Brain microvascular endothelial cell (primary cell): ENCODE measurements at regions not wholly inside any gene's neighbourhood (a gene's known extent, or its start where the extent isn't known, plus 50 kb on each side); places are given as distances from the start of the nearest gene placed in this dataset.
"Not testable (repeated sequence)": the region's sequence is repeated elsewhere in the genome, so short reads cannot be mapped to it uniquely, and the experiment has no call there.

Experiments used
- DNase-seq: peaks from one replicate; pipeline ENCODE4 v3.0.0-alpha.2; 2020
- H3K27ac ChIP-seq: fragments of 250-450 bp; sonication (Bioruptor Pico); 2 replicates; pipeline ENCODE4 v1.5.1; 2020; ENCODE audit warnings: mild to moderate bottlenecking, moderate library complexity
- H3K27me3 ChIP-seq: fragments of 250-450 bp; sonication (Bioruptor Pico); replicated peaks from 2 replicates; pipeline ENCODE4 v1.5.1; 2020; ENCODE audit warnings: mild to moderate bottlenecking
- H3K36me3 ChIP-seq: fragments of 250-450 bp; sonication (Bioruptor Pico); replicated peaks from 2 replicates; pipeline ENCODE4 v1.5.1; 2020; ENCODE audit warnings: mild to moderate bottlenecking
- H3K4me3 ChIP-seq: 2 replicates; pipeline ENCODE4 v1.5.1; 2011; ENCODE audit warnings: low read depth, mild to moderate bottlenecking, control low read depth, low read length, moderate library complexity
- in situ Hi-C: cut with HindIII; loops from 2 replicates; pipeline ENCODE4 v1.10.0; 2017; ENCODE audit warnings: low sequenced_read_pairs, low pct_ligation_motif_present
- TF ChIP-seq, protein P1 (sequence below): IDR thresholded peaks from 2 replicates; pipeline ENCODE4 v1.5.1; 2011; ENCODE audit warnings: low read depth, mild to moderate bottlenecking, moderate library complexity, low read length, control low read depth, inconsistent platforms; ENCODE audit errors: missing control alignments

DNA sequence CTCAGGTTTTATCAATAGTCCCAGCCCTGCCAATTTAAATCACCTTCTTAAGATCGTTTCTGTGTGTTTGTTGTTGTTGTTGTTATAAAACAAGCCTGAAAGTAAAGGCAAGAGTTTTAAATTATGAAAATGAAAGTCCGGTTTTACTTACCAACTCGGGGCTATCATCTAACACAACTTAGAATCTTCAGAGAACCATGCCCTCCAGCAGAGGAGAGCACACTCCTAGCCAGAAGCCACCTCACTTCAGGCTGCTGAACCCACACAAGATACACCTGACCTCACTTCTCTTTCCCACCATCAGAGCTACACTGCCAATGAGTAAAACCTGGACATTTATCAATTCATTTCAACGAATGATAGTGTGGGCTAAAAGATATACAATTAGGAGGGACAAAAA, 335.2 kb downstream of the IRS1 start:
- in situ Hi-C loops: no loop called here
- Histone ChIP-seq H3K36me3 (no peaks in the 10 kb centered on the region), H3K27ac (no peak overlapping the region), H3K27me3 (no peaks in the 10 kb centered on the region), H3K4me3 (no peak overlapping the region)
- no peak for DNase-seq
- TF ChIP-seq, protein P1, sequence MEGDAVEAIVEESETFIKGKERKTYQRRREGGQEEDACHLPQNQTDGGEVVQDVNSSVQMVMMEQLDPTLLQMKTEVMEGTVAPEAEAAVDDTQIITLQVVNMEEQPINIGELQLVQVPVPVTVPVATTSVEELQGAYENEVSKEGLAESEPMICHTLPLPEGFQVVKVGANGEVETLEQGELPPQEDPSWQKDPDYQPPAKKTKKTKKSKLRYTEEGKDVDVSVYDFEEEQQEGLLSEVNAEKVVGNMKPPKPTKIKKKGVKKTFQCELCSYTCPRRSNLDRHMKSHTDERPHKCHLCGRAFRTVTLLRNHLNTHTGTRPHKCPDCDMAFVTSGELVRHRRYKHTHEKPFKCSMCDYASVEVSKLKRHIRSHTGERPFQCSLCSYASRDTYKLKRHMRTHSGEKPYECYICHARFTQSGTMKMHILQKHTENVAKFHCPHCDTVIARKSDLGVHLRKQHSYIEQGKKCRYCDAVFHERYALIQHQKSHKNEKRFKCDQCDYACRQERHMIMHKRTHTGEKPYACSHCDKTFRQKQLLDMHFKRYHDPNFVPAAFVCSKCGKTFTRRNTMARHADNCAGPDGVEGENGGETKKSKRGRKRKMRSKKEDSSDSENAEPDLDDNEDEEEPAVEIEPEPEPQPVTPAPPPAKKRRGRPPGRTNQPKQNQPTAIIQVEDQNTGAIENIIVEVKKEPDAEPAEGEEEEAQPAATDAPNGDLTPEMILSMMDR: no peak

DNA sequence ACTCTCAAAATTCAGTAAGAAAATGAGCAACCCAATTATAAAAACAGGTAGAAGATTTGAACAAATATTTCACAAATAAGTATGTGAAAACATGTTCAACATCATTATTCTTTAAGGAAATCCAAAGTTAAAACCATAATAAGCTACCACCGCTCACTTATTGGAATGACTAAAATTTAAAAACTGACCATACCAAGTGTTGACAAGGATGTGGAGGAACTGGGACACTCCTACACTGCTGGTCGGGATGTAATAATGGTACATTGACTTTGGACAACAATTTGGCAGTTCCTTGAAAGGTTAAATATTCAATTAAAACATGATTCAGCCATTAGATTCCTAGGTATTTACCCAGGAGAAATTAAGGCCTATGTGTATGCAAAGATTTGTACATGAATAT, 336.5 kb downstream of the IRS1 start:
- DNase-seq: no peak
- Histone ChIP-seq H3K27me3 (no peaks in the 10 kb centered on the region), H3K27ac (no peak overlapping the region), H3K4me3 (no peak overlapping the region), H3K36me3 (no peaks in the 10 kb centered on the region)
- TF ChIP-seq, protein P1: no peak
- in situ Hi-C loops: no loop called here

DNA sequence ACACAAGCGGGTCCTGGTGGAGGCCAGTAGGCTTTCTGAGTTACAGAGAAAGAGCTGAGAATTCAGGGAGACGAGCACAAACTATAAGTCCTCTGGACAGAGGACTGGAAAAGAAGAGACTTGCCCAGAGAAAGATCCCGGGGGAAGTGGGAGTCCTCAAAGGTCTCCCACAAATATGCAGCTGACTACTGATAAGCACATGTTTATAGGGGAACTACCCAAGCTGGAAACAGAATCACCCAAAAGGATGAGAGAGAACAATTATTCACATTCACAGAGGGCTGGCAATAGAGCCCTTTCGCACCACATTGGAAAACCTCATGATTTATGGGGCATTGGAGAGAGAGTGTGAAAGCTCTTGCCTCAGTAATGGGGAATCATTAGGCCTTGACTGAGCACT, 337.6 kb downstream of the IRS1 start:
- TF ChIP-seq, protein P1: no peak
- no peak overlapping the region for H3K27ac ChIP-seq
- DNase-seq: no peak
- no peaks in the 10 kb centered on the region for H3K27me3 ChIP-seq
- H3K36me3 ChIP-seq: no peaks in the 10 kb centered on the region
- H3K4me3 ChIP-seq: no peak overlapping the region
- in situ Hi-C loops: no loop called here

DNA sequence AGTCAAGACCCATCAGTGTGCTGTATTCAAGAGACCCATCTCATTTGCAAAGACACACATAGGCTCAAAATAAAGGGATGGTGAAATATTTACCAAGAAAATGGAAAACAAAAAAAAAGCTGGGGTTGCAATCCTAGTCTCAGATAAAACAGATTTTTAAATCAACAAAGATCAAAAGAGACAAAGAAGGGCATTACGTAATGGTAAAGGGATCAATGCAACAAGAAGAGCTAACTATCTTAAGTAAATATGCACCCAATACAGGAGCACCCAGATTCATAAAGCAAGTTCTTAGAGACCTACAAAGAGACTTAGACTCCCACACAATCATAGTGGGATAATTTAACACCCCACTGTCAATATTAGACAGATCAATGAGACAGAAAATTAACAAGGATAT, 343.5 kb downstream of the IRS1 start:
- in situ Hi-C loops, H3K27ac ChIP-seq, DNase-seq, H3K36me3 ChIP-seq, H3K27me3 ChIP-seq, H3K4me3 ChIP-seq: not testable (repeated sequence)

DNA sequence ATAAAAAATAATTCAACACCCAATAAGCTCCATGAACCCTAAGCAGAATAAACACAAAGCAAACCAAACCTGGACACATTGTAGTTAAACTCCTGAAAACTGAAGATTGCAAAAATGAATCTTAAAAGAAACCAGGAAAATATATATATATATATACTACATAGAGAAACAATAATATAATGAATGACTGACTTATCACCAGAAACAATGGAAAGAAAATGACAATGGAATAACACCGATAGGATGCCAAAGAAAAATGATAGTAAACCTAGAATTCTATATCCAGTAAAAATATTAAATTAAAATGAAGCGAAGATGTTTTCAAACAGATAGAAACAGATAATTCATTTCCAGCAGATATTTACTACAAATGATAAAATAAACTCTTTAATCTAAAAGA, 346.9 kb downstream of the IRS1 start:
- Histone ChIP-seq H3K4me3 (no peak overlapping the region), H3K36me3 (no peaks in the 10 kb centered on the region), H3K27ac (no peak overlapping the region), H3K27me3 (no peaks in the 10 kb centered on the region)
- DNase-seq: no peak
- in situ Hi-C loops: no loop called here
- TF ChIP-seq, protein P1: no peak

DNA sequence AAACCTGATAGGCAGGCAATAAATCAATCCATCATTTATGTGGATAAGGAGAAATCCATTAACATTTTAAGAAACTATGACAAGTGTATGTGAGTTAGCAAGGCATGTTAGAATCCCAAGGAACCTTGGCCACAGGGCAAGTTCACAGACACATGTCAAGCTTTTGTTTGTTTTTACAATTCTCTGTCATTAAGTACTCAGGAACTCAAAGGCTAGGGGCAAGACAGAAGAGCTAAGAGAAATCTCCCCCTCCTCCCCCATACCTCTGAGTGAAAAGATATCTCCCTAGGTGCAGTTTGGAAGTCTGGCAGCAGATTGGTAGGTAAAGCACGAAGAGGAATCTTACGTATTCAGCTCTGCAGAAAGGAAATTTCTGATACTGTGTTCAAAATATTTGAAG, 348.1 kb downstream of the IRS1 start:
- TF ChIP-seq, protein P1: no peak
- H3K36me3 ChIP-seq: no peaks in the 10 kb centered on the region
- DNase-seq: no peak
- no peaks in the 10 kb centered on the region for H3K27me3 ChIP-seq
- H3K27ac ChIP-seq: no peak overlapping the region
- H3K4me3 ChIP-seq: no peak overlapping the region
- in situ Hi-C loops: no loop called here
